SU-DHL-6 (cell line): ENCODE measurements at regions not wholly inside any gene's neighbourhood (a gene's known extent, or its start where the extent isn't known, plus 50 kb on each side); places are given as distances from the start of the nearest gene placed in this dataset.

Source experiments
- H2AFZ ChIP-seq: fragments of 200-600 bp; sonication (generic); 2 replicates; pipeline ENCODE4 v1.6.1; 2014; ENCODE audit warnings: low read depth, mild to moderate bottlenecking, moderate library complexity, mixed read lengths, antibody characterized with exemption, low read length; ENCODE audit not compliant: severe bottlenecking
- H3F3A ChIP-seq: fragments of 200-600 bp; shearing (Covaris generic); 2 replicates; pipeline ENCODE4 v1.6.0; 2016; ENCODE audit warnings: antibody characterized with exemption, mild to moderate bottlenecking; ENCODE audit not compliant: insufficient read depth
- H3K27ac ChIP-seq: fragments of 200-600 bp; sonication (generic); 2 replicates; pipeline ENCODE4 v1.5.1; 2016; ENCODE audit warnings: low read depth, mild to moderate bottlenecking, low read length, moderate library complexity, mixed read lengths
- H3K27me3 ChIP-seq: fragments of 200-600 bp; sonication (generic), shearing (Covaris generic); 2 replicates; pipeline ENCODE4 v1.6.0; 2014; ENCODE audit warnings: mild to moderate bottlenecking, low read length
- H3K36me3 ChIP-seq: fragments of 200-600 bp; sonication (generic); 2 replicates; pipeline ENCODE4 v1.6.1; 2014; ENCODE audit warnings: mild to moderate bottlenecking, low read length, mixed read lengths
- H3K4me2 ChIP-seq: fragments of 300-600, 200-600 bp; shearing (Covaris generic), sonication (generic); 2 replicates; pipeline ENCODE4 v1.6.0; 2014; ENCODE audit warnings: low read length, low read depth, mild to moderate bottlenecking; ENCODE audit not compliant: poor library complexity, severe bottlenecking
- H3K4me3 ChIP-seq: fragments of 200-600 bp; sonication (generic); 2 replicates; pipeline ENCODE4 v1.5.1; 2014; ENCODE audit warnings: antibody characterized with exemption, low read length, mild to moderate bottlenecking, mixed read lengths; ENCODE audit not compliant: insufficient read depth, poor library complexity, severe bottlenecking
- H3K79me2 ChIP-seq: fragments of 200-600 bp; sonication (generic); 2 replicates; pipeline ENCODE4 v1.6.1; 2014; ENCODE audit warnings: mild to moderate bottlenecking, low read length, moderate library complexity; ENCODE audit not compliant: insufficient read depth
- H3K9ac ChIP-seq: fragments of 200-600 bp; sonication (generic); 2 replicates; pipeline ENCODE4 v1.7.0; 2014; ENCODE audit warnings: mild to moderate bottlenecking, low read length
- H3K9me2 ChIP-seq: fragments of 200-600 bp; sonication (generic); replicated peaks from 2 replicates; pipeline ENCODE4 v1.6.1; 2014; ENCODE audit warnings: low read length; ENCODE audit not compliant: insufficient read depth
- H3K9me3 ChIP-seq: fragments of 200-600 bp; sonication (generic); 2 replicates; pipeline ENCODE4 v1.6.1; 2014; ENCODE audit warnings: low read length, mixed read lengths; ENCODE audit not compliant: insufficient read depth
- H4K20me1 ChIP-seq: fragments of 200-600 bp; sonication (generic); 2 replicates; pipeline ENCODE4 v1.6.1; 2014; ENCODE audit warnings: low read depth, mild to moderate bottlenecking, antibody characterized with exemption, low read length, moderate library complexity, mixed read lengths
- EZH2phosphoT487 ChIP-seq: fragments of 200-600 bp; sonication (generic), shearing (Covaris generic); conservative IDR thresholded peaks from 2 replicates; pipeline ENCODE4 v1.6.1; 2018; ENCODE audit warnings: mild to moderate bottlenecking, antibody characterized with exemption, low read length, moderate library complexity, mixed read lengths
- TF ChIP-seq, protein P1 (sequence below): fragments of 200-600 bp; sonication (generic); IDR thresholded peaks from one replicate; pipeline ENCODE4 v1.5.1; 2017; ENCODE audit warnings: antibody characterized with exemption, mild to moderate bottlenecking, low read length, moderate library complexity; ENCODE audit not compliant: insufficient read depth, poor library complexity, severe bottlenecking

- Histone ChIP-seq H3K36me3 (no peaks in the 10 kb centered on the region), H4K20me1 (no peaks in the 10 kb centered on the region), H3K9me3 (no peaks in the 10 kb centered on the region), H3K27me3 (no peaks in the 10 kb centered on the region), H3F3A (no peaks in the 10 kb centered on the region), H3K9ac (no peak overlapping the region), H2AFZ (no peak overlapping the region), H3K9me2 (no peaks in the 10 kb centered on the region), H3K4me3 (no peak overlapping the region), H3K79me2 (no peaks in the 10 kb centered on the region), H3K4me2 (no peak overlapping the region), H3K27ac (no peak overlapping the region)
- TF ChIP-seq, protein P1, sequence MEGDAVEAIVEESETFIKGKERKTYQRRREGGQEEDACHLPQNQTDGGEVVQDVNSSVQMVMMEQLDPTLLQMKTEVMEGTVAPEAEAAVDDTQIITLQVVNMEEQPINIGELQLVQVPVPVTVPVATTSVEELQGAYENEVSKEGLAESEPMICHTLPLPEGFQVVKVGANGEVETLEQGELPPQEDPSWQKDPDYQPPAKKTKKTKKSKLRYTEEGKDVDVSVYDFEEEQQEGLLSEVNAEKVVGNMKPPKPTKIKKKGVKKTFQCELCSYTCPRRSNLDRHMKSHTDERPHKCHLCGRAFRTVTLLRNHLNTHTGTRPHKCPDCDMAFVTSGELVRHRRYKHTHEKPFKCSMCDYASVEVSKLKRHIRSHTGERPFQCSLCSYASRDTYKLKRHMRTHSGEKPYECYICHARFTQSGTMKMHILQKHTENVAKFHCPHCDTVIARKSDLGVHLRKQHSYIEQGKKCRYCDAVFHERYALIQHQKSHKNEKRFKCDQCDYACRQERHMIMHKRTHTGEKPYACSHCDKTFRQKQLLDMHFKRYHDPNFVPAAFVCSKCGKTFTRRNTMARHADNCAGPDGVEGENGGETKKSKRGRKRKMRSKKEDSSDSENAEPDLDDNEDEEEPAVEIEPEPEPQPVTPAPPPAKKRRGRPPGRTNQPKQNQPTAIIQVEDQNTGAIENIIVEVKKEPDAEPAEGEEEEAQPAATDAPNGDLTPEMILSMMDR, result no peak
- no peak for TF ChIP-seq EZH2phosphoT487
Observed at GRCh38 chr19:30069535-30070197, 127.6 kb downstream of the URI1 start.

GRCh38 chr19:30070198-30070967 is 128.3 kb downstream of the URI1 start:
- Histone ChIP-seq H3K4me2 (no peak overlapping the region), H3K79me2 (no peaks in the 10 kb centered on the region), H3K9me3 (no peaks in the 10 kb centered on the region), H3K9ac (no peak overlapping the region), H2AFZ (no peak overlapping the region), H3K4me3 (no peak overlapping the region), H3K27ac (no peak overlapping the region), H3K36me3 (no peaks in the 10 kb centered on the region), H3K27me3 (no peaks in the 10 kb centered on the region), H4K20me1 (no peaks in the 10 kb centered on the region), H3K9me2 (no peaks in the 10 kb centered on the region), H3F3A (no peaks in the 10 kb centered on the region)
- TF ChIP-seq, protein P1, result no peak
- no peak for TF ChIP-seq EZH2phosphoT487

DNA sequence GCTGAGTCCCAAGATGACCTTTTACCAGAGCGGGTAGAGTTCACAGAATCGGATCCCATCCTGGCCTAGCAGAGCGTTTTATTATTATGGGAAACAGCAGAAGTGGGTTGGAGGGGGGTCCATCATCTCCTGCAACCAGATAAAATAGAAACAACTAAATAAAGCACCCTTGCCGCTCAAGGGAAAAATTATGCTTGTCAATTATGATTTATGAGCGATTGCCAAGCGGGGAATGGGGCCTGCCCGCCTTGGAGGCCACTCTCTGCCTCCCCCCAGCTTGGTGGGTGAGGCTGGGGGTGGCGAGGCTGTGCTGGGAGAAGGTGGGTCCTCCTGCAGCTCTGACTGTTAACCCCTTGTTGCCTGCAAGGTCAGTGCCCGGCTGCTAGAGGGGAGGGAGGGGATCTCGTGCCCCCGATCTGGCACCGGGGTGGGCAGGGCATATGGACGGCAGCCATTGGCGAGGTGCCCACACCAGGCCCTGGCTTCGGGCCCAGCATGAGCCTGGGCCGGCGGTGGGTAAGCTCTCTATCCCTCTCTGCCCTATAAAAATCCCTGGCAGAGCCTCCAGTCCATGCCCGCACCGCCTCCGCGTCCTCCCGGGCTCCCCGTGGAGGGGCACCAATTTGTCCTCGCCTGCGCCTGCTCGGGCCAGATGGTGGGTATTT is 129.1 kb downstream of the URI1 start:
- no peaks in the 10 kb centered on the region for H3K36me3 ChIP-seq
- H3K9me2 ChIP-seq, result no peaks in the 10 kb centered on the region
- H3K27me3 ChIP-seq, result no peaks in the 10 kb centered on the region
- no peaks in the 10 kb centered on the region for H3K9me3 ChIP-seq
- no peak overlapping the region for H3K4me2 ChIP-seq
- TF ChIP-seq EZH2phosphoT487, result no peak
- TF ChIP-seq, protein P1, result no peak
- no peak overlapping the region for H3K9ac ChIP-seq
- no peaks in the 10 kb centered on the region for H3K79me2 ChIP-seq
- H3K27ac ChIP-seq, result no peak overlapping the region
- no peaks in the 10 kb centered on the region for H4K20me1 ChIP-seq
- no peak overlapping the region for H2AFZ ChIP-seq
- H3F3A ChIP-seq, result no peaks in the 10 kb centered on the region
- H3K4me3 ChIP-seq, result no peak overlapping the region
